NT2/D1 (cell line): ENCODE measurements at regions not wholly inside any gene's neighbourhood (a gene's known extent, or its start where the extent isn't known, plus 50 kb on each side); places are given as distances from the start of the nearest gene placed in this dataset.
A peak's percentile ranks its signal among the peaks of the same experiment; 100 is the strongest.

ENCODE experiments used
- DNase-seq: peaks from one replicate; pipeline ENCODE4 v3.0.0-alpha.2; 2011; ENCODE audit warnings: low read depth, low spot score
- H3K27me3 ChIP-seq: 2 replicates; pipeline ENCODE4 v1.6.0; 2011; ENCODE audit warnings: mild to moderate bottlenecking; ENCODE audit not compliant: insufficient read length, insufficient read depth
- H3K36me3 ChIP-seq: 2 replicates; pipeline ENCODE4 v1.6.1; 2011; ENCODE audit warnings: mild to moderate bottlenecking, low read length, mixed read lengths; ENCODE audit not compliant: insufficient read depth, insufficient read length
- H3K4me1 ChIP-seq: 2 replicates; pipeline ENCODE4 v1.5.1; 2011; ENCODE audit not compliant: insufficient read depth, insufficient read length
- H3K4me3 ChIP-seq: 2 replicates; pipeline ENCODE4 v1.5.1; 2011; ENCODE audit warnings: low read depth; ENCODE audit not compliant: insufficient read length
- H3K9ac ChIP-seq: 2 replicates; pipeline ENCODE4 v1.6.0; 2011; ENCODE audit warnings: low read depth; ENCODE audit not compliant: insufficient read length
- H3K9me3 ChIP-seq: 2 replicates; pipeline ENCODE4 v1.5.1; 2011; ENCODE audit warnings: mild to moderate bottlenecking, low read length; ENCODE audit not compliant: insufficient read depth
- SUZ12 ChIP-seq: IDR thresholded peaks from 2 replicates; pipeline ENCODE4 v1.6.1; 2011; ENCODE audit not compliant: insufficient read length, insufficient read depth; ENCODE audit errors: extremely low read depth
- YY1 ChIP-seq: IDR thresholded peaks from 2 replicates; pipeline ENCODE4 v1.6.1; 2011; ENCODE audit not compliant: insufficient read length, insufficient read depth
- ZNF274 ChIP-seq: IDR thresholded peaks from 2 replicates; pipeline ENCODE4 v1.6.1; 2011; ENCODE audit warnings: mild to moderate bottlenecking, low read depth, low read length

DNA sequence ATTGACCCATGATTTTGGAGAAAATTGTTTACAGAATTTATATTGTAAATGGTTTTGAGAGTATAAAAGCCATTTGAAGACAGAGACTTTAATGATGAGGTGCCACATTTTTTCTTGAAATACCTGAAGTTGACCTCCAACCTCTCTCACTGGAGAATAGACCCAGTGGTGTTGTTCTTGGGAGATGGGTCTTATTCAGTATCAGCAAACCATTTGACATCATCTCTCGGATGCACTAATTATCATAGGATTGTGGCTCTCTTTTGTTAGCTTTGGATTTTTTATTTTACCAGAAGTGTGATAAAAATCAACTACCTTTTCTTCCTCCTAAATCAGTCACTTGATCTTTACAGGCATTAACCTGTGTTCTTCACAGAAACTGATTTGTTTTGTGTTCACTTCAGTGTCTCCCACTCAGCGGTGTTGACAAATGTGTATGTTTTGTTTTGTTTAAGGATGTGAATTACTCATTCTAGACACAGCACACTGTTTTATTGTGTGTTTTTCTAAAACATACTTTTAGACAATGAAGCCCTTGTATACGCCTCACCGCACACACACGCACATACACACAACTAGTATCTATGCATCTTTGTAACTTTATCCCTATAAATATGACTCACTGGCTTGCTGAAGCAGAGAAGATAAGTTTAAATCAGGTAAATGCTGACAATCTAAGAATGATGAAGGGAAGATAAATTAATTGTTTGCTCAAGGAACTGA, 455.6 kb downstream of the INHBA start:
- DNase-seq: no peak
- TF ChIP-seq YY1 (no peak), ZNF274 (no peak), SUZ12 (no peak)
- Histone ChIP-seq H3K4me3 (no peak overlapping the region), H3K36me3 (no peaks in the 10 kb centered on the region), H3K9me3 (no peaks in the 10 kb centered on the region), H3K27me3 (no peaks in the 10 kb centered on the region), H3K4me1 (no peaks in the 10 kb centered on the region), H3K9ac (no peak overlapping the region)

DNA sequence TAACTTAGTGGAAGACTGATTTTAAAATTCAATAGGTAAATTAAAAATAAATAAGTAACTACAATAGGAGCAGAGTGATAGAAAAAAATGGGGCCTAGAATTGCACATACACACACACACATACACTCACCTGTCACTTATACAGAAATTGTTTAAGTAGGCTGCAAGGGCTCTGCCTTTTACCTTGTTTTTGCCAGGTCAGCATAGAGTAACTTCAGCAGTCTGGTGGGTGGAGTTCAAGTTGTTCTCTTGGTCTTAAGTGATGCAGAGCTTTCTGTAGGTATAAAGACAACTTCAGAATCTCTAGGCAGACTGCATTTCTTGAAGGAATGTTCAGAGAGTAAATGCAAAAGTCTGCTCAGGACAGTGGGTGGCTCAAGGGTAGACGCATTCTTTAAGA, 457.0 kb downstream of the INHBA start:
- no peak for DNase-seq
- no peaks in the 10 kb centered on the region for H3K27me3 ChIP-seq
- H3K9ac ChIP-seq: no peak overlapping the region
- H3K4me3 ChIP-seq: no peak overlapping the region
- TF ChIP-seq SUZ12: no peak
- no peak for TF ChIP-seq YY1
- no peak for TF ChIP-seq ZNF274
- H3K36me3 ChIP-seq: no peaks in the 10 kb centered on the region
- no peaks in the 10 kb centered on the region for H3K4me1 ChIP-seq
- H3K9me3 ChIP-seq: no peaks in the 10 kb centered on the region

DNA sequence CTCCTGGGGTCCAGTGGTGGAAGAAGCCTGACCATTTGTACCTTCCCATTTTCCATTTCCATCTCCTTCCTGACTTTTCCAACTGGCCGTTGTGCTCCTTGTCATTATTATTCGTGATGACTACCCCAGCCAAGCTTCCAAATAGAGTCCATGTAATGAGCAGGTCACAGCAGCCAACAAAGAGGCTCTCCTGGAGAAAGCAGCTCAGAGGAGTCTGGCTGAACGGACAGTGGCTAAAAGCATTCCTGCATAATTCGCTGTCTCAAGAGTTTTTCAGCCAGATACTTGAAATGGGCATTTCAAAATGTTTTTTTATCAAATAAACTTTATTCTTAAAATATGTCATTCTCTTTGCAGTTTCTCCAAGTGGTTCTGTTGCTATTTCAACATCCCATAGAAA, 458.6 kb downstream of the INHBA start:
- Histone ChIP-seq H3K9ac (no peak overlapping the region), H3K4me3 (no peak overlapping the region), H3K27me3 (no peaks in the 10 kb centered on the region), H3K9me3 (no peaks in the 10 kb centered on the region), H3K36me3 (no peaks in the 10 kb centered on the region), H3K4me1 (no peaks in the 10 kb centered on the region)
- TF ChIP-seq SUZ12 (no peak), ZNF274 (no peak), YY1 (no peak)
- peak; percentile 43 for DNase-seq

DNA sequence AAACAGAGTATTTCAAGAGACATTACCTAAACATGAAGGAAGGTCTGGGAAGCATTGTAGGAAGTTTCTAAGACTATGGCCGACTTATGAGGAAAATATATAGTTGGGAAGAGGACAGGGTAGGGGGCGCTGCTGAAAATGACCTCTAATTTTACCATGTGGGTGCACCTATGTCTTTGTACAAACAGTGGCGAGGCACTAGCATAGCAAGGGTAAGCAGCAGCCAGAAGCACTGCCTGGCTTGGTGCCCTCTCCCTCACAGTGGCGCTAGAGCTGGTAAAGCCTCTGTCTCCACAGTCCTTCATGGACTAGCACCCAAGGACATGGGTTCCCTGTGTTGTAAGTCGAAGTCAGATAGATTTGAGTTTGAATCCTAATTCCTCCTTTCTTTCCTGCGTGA, 461.2 kb downstream of the INHBA start:
- no peaks in the 10 kb centered on the region for H3K36me3 ChIP-seq
- DNase-seq: no peak
- H3K27me3 ChIP-seq: no peaks in the 10 kb centered on the region
- no peak overlapping the region for H3K4me3 ChIP-seq
- H3K9me3 ChIP-seq: no peaks in the 10 kb centered on the region
- no peak overlapping the region for H3K9ac ChIP-seq
- H3K4me1 ChIP-seq: no peaks in the 10 kb centered on the region
- TF ChIP-seq SUZ12 (no peak), YY1 (no peak), ZNF274 (no peak)

DNA sequence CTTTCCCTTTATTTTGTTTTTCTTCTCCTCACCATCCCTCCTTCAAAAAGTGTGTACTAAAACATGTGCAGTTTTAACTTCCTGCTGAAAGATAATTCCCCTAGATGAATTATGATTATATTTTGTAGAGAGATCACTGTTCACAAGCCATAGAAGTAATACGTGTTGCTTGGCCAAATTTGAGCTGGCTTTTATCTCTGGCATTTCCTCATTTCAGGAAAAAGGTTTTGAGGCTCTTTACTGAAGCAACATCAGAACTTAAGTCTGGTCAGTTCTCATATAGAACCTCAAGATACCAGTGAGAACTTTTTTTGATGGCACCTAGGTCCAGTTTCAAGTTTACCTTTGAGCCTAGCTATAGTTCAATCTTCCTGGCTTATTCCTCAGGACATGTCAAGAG, 463.3 kb downstream of the INHBA start:
- no peaks in the 10 kb centered on the region for H3K4me1 ChIP-seq
- H3K27me3 ChIP-seq: no peaks in the 10 kb centered on the region
- DNase-seq: no peak
- no peaks in the 10 kb centered on the region for H3K9me3 ChIP-seq
- TF ChIP-seq SUZ12: no peak
- H3K4me3 ChIP-seq: no peak overlapping the region
- no peak overlapping the region for H3K9ac ChIP-seq
- H3K36me3 ChIP-seq: no peaks in the 10 kb centered on the region

DNA sequence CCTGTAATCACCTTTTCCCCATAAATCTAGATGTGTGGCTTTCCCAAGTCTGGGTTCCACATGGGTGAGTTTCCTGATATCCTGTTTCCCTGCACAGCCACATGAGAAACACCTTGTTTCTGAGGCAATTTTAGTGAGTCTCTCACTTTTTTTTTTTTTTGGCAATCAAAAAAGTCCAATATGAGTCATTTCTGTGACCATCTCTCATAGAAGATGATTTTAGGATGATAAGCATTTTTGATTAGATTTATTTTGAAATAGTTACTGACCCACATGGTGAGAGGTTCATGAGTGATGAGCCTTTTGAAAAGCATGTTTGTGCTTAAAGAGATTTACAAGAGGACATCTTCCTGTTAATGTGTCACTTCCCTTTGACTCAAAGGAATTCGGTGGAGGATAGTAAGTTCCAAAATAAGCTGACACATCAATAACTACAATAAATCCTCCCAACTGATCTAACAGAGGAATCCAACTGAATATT, 464.0 kb downstream of the INHBA start:
- H3K36me3 ChIP-seq: no peaks in the 10 kb centered on the region
- no peaks in the 10 kb centered on the region for H3K27me3 ChIP-seq
- no peaks in the 10 kb centered on the region for H3K4me1 ChIP-seq
- H3K9ac ChIP-seq: no peak overlapping the region
- DNase-seq: no peak
- no peaks in the 10 kb centered on the region for H3K9me3 ChIP-seq
- H3K4me3 ChIP-seq: no peak overlapping the region
- TF ChIP-seq SUZ12 (no peak), YY1 (no peak)

DNA sequence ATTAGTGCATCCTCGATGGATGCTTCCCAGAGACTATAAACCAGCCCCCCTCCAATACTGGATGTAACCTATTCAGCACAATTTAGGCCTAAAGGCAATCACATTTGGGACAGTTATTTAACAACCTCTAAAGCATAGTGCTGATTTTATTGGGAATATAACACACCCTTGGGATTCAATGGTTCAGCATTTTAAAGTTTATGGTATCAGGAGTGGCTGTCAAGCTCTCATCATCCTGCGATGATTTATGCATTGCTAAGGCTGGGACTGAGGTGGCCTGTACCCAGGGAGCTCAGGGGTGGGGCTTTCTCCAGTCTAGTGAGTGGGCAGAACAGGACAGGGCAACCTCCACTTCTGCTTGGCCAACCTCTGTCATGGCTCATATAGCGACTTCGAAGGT, 464.9 kb downstream of the INHBA start:
- no peak for DNase-seq
- TF ChIP-seq SUZ12 (no peak), ZNF274 (no peak)
- no peaks in the 10 kb centered on the region for H3K4me1 ChIP-seq

DNA sequence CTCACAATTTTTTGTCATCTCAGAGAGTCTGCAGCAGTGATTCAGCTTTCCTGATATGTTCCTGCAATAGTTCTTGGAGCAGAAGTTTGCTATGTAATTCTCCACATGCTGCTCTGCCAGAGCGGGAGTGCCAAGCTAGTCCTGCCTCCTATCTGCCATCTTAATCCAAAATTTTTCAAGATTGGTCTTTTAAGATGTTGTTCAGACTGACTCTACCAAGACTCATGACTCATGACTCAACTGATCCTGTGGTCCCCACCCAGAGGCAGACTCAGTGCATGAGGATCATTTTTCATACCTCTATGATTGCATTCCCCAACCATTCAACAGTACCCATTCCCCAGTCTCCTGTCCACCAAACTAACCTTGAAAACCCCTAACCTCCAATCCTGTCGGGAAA, 470.8 kb downstream of the INHBA start:
- no peak for DNase-seq
- peaks cover 9% of the 10 kb centered on the region; the same call in 1 of the 2 replicates for H3K9me3 ChIP-seq
- no peaks in the 10 kb centered on the region for H3K27me3 ChIP-seq
- no peak overlapping the region for H3K9ac ChIP-seq
- H3K4me3 ChIP-seq: no peak overlapping the region
- no peaks in the 10 kb centered on the region for H3K4me1 ChIP-seq
- no peaks in the 10 kb centered on the region for H3K36me3 ChIP-seq
- no peak for TF ChIP-seq SUZ12
- no peak for TF ChIP-seq YY1
- no peak for TF ChIP-seq ZNF274

More for the DNA sequence above, 464.9 kb downstream of the INHBA start:
- H3K9ac ChIP-seq: no peak overlapping the region
- no peaks in the 10 kb centered on the region for H3K36me3 ChIP-seq
- H3K27me3 ChIP-seq: no peaks in the 10 kb centered on the region
- no peaks in the 10 kb centered on the region for H3K9me3 ChIP-seq
- no peak overlapping the region for H3K4me3 ChIP-seq
